GM13977 (cell line): ENCODE measurements at regions not wholly inside any gene's neighbourhood (a gene's known extent, or its start where the extent isn't known, plus 50 kb on each side); places are given as distances from the start of the nearest gene placed in this dataset.

Experiments used
- DNase-seq: peaks from one replicate; pipeline ENCODE4 v3.0.0; 2012; ENCODE audit warnings: low spot score
- in situ Hi-C: fragments of 300-500 bp; cut with MboI; formaldehyde crosslinking; loops from one replicate; pipeline ENCODE4 v1.12.0; 2022; ENCODE audit warnings: low sequenced_read_pairs, low pct_unique_long_range_greater_than_20kb, mixed read lengths, inconsistent platforms; ENCODE audit not compliant: unreplicated experiment
- TF ChIP-seq, protein P1 (sequence below): IDR thresholded peaks from 2 replicates; pipeline ENCODE4 v1.5.1; 2012; ENCODE audit warnings: mild to moderate bottlenecking, control low read depth; ENCODE audit not compliant: insufficient read depth; ENCODE audit errors: extremely low read depth, missing control alignments

DNA sequence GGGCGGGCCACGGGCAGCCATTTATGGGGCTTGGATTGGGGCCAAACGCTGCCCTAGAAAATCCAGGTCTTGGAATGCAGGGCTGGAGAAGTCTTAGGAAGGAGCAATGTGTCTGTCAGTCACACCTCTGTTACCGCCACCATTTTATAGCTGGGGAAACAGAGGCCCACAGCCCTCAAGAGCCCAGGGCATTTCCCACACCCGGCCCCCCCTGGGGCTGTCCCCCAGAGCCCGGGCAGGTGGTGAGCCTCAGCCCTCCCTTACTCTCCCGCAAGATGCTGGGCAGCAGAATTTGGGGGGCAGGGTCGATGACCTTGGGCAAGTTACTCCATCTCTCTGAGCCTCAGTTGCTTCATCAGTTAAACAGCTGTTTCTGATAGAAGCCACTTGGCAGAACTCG lies 508.2 kb downstream of the SHQ1 start:
- TF ChIP-seq, protein P1, sequence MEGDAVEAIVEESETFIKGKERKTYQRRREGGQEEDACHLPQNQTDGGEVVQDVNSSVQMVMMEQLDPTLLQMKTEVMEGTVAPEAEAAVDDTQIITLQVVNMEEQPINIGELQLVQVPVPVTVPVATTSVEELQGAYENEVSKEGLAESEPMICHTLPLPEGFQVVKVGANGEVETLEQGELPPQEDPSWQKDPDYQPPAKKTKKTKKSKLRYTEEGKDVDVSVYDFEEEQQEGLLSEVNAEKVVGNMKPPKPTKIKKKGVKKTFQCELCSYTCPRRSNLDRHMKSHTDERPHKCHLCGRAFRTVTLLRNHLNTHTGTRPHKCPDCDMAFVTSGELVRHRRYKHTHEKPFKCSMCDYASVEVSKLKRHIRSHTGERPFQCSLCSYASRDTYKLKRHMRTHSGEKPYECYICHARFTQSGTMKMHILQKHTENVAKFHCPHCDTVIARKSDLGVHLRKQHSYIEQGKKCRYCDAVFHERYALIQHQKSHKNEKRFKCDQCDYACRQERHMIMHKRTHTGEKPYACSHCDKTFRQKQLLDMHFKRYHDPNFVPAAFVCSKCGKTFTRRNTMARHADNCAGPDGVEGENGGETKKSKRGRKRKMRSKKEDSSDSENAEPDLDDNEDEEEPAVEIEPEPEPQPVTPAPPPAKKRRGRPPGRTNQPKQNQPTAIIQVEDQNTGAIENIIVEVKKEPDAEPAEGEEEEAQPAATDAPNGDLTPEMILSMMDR, result no peak
- in situ Hi-C loops, result no loop called here

DNA sequence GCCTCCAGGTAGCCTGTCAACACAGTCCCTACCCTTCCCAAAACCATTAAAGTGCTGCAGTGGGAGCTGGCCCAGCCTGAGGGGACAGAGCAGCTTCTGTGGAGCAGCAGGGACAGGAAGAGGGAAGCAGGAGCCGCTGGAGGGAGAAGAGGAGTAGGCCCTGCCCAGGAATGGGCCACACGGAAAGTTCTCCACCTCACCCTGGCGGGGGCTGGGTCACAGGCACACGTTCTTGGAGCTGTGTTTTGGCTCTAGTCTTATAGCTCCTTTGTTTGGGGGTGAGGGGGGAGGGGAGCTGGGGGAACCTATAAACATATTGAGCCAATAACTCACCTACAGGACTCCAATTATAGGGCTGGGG lies 508.6 kb downstream of the SHQ1 start:
- in situ Hi-C loops, result no loop called here
- TF ChIP-seq, protein P1, result no peak
- DNase-seq, result no peak

More for the DNA sequence above, 508.2 kb downstream of the SHQ1 start:
- DNase-seq, result no peak

DNA sequence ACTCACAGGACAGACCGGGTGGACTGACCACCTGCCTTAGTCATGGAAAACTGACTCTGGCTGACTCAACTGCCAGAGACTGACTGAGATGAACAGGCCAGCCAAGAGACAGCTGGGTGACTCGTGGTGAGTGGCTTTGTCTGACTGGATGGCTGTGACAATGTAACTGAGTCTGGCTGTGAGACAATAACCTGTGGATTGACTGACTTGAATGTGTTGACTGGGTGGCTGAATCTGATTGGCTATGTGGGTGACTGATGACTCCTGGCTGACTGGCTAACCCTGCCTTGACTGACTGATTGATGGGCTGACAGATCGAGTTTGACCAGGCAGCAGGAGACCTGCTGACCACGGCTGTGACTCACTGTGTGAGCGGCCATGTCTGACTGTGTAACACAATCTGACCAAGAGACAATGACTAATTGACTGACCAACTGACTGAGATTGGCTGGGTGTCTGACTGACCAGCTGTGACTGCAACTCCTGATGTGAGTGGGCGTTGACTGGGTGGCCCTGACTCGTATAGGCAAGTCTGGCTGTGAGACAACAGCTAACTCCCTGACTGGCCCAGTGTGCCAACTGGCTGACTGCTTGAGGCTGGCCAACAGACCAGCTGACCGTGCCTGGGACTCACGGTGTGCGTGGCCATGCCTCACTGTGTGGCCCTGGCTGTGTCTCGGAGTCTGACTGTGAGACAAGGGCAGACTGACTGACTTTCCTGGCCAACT lies 509.1 kb downstream of the SHQ1 start:
- TF ChIP-seq, protein P1, result no peak
- in situ Hi-C loops, result no loop called here
- peak; percentile 58 for DNase-seq

DNA sequence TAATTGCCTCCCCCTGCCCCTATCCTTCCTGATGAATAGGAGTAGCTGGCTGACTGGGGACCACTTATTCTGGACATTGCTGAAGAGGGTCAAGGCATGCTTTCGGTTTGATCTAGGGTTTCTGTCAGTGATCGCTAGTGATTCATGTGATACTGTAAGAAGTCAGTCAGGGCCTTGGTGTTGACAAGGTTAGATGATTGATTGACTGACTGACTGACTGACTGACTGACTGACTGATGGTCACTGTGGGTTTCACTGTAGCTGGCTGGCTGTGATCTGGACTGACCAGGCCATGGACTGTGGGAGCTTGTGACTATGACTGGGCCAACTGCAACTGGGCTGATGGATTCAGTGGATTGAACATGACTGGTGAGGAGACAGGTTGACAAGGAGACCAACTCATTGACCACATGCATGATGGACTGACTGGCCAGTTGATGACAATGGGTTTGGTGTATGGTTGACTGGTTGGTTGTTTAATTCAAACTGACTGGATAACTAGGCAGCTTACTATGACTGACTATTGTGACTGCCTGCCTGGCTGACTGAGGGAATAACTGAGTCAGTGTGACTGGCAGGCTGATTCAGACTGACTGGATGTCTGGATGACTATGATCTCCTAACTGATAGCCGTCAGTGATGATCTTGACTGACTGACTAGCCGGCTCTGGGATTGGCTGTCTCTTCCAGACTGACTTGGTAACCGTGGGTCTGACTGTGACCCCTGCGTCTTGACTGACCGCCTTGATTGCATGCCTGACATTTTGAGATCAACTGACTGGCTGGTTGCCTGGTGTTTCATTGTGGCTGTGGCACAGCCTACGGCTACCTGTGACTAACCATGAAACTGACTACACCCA lies 509.9 kb downstream of the SHQ1 start:
- no peak for DNase-seq
- in situ Hi-C loops, result no loop called here
- TF ChIP-seq, protein P1, result no peak

DNA sequence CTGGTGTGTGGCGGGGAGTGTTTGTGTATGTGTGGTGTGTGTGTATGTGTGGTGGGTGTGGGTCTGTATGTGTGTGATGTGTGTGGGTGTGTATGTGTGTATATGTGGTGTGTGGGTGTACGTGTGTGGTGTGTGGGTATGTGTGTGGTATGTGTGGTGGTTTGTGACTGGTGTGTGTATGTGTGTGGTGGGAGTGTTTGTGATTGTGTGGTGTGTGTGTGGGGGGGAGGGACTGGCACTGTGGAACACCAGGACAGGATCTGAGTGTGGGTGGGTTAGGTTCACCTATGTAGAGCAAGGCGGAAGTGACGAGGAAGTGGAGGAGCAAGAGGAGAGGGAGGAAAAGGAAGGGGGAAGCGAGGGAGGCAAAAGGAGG lies 510.8 kb downstream of the SHQ1 start:
- no peak for DNase-seq
- TF ChIP-seq, protein P1, result no peak
- in situ Hi-C loops, result no loop called here

DNA sequence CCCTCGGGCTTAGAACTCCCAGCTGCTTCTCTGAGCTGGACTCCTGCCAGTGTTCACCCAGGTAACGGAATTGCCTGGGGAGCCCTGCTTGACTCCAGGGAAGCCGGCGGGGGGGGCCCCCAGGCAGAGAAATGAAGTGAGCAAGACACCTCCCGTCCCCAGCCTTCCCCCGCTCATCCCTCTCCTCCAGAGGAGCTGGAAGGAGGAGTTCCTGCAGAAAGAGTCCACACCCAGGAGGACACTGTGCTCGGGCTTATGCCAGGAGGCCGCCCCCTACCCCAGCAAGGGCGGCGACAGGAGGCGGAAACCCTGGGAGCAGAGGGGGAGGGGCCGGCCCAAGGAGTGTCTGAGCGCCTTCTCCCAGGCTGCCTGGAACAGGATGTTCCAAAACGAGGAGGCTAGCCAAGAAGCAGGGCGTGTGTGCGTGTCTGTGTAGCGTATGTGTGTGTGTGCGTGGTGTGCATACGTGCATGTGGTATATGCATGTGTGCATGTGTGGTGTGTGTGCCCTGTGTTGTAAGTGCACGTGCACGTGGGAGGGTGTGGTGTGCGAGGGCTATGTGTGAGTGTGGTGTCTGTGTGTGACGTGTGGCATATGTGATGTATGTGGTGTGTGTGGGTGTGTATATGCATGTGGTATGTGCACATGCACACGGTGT lies 511.3 kb downstream of the SHQ1 start:
- TF ChIP-seq, protein P1, result no peak
- no peak for DNase-seq
- in situ Hi-C loops, result no loop called here
